Spleen (tissue), 7 donors: ENCODE measurements at regions not wholly inside any gene's neighbourhood (a gene's known extent, or its start where the extent isn't known, plus 50 kb on each side); places are given as distances from the start of the nearest gene placed in this dataset.

Experiments
- POLR2A ChIP-seq, 3 donors: fragments of 450-650 bp; IDR thresholded peaks; one replicate each; pipeline ENCODE4 v1.5.1; 2017; ENCODE audit warnings: antibody characterized with exemption in 3 of 3, mild to moderate bottlenecking in 1 of 3
- POLR2AphosphoS5 ChIP-seq, 3 donors: sonication (generic); formaldehyde crosslinking; IDR thresholded peaks; one replicate each; pipeline ENCODE4 v1.5.1; 2017; ENCODE audit warnings: antibody characterized with exemption in 3 of 3
- TF ChIP-seq, protein P1 (sequence below), 11 experiments: fragments of 200-600 bp in 7 of 11; fragments of 450-650 bp in 4 of 11; sonication (generic) in 4 of 11; IDR thresholded peaks in 8 of 11; conservative IDR thresholded peaks in 3 of 11; 1 replicate in 7 of 11; 2 replicates in 4 of 11; pipeline versions ENCODE4 v1.4.0 to v1.8.0; 2016 to 2021; ENCODE audit warnings: antibody characterized with exemption in 11 of 11, inconsistent platforms in 4 of 11, mild to moderate bottlenecking in 1 of 11
- donor health status: DM: no; HTN: no; CAD: no; lungs with moderate emphysema.
- donor health status: DM: no; HTN: no; CAD: no.
- donor health status: DM: no; HTN: no; CAD: no.

DNA sequence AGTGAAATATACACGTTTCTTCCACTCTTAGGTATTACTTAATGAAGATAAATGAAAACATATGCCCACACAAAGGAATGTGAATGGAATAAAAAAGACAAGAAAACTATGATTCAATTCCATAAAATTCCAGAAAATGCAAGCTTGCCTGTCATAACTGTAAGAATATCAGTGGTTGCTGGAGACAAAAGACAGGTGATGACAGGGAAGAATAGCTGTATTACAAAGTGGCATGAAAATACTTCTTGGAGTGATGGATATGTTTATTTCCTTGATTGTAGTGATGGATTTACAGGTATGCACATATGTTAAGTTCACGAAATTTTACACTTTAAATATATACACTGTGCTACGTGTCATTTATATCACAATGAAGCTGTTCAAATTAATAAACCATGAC is 553.3 kb downstream of the HTR1A start:
- TF ChIP-seq, protein P1, sequence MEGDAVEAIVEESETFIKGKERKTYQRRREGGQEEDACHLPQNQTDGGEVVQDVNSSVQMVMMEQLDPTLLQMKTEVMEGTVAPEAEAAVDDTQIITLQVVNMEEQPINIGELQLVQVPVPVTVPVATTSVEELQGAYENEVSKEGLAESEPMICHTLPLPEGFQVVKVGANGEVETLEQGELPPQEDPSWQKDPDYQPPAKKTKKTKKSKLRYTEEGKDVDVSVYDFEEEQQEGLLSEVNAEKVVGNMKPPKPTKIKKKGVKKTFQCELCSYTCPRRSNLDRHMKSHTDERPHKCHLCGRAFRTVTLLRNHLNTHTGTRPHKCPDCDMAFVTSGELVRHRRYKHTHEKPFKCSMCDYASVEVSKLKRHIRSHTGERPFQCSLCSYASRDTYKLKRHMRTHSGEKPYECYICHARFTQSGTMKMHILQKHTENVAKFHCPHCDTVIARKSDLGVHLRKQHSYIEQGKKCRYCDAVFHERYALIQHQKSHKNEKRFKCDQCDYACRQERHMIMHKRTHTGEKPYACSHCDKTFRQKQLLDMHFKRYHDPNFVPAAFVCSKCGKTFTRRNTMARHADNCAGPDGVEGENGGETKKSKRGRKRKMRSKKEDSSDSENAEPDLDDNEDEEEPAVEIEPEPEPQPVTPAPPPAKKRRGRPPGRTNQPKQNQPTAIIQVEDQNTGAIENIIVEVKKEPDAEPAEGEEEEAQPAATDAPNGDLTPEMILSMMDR (IDR thresholded peaks at IDR 0.05 in 8 of 11, conservative IDR thresholded peaks at IDR 0.05 in 3 of 11) = no peak
- TF ChIP-seq POLR2A (IDR thresholded peaks at IDR 0.05) (no peak), POLR2AphosphoS5 (IDR thresholded peaks at IDR 0.05) (no peak)
